ENCODE measurements at regions not wholly inside any gene's neighbourhood (a gene's known extent, or its start where the extent isn't known, plus 50 kb on each side); places are given as distances from the start of the nearest gene placed in this dataset.

- DNase-seq: no peak
- no peak for TF ChIP-seq POLR2A (IDR thresholded peaks at IDR 0.05; ENCODE audit: low read length)
- no peak for TF ChIP-seq GATA1 (IDR thresholded peaks at IDR 0.05; ENCODE audit: low read depth, low read length)
These were observed 49.8 kb upstream of the FCN1 start for GRCh38 chr9:134967547-134967930.

GRCh38 chr9:134968011-134968822, 50.5 kb upstream of the FCN1 start:
- DNase-seq: no peak

GRCh38 chr9:134968823-134969090, 51.0 kb upstream of the FCN1 start:
- TF ChIP-seq GATA1 (IDR thresholded peaks at IDR 0.05; ENCODE audit: low read depth, low read length): no peak
- TF ChIP-seq POLR2A (IDR thresholded peaks at IDR 0.05; ENCODE audit: low read length): no peak
- DNase-seq: no peak

More at GRCh38 chr9:134968011-134968822, 50.5 kb upstream of the FCN1 start:
- TF ChIP-seq GATA1 (IDR thresholded peaks at IDR 0.05; ENCODE audit: low read depth, low read length): no peak
- no peak for TF ChIP-seq POLR2A (IDR thresholded peaks at IDR 0.05; ENCODE audit: low read length)

- DNase-seq: no peak
- TF ChIP-seq GATA1 (IDR thresholded peaks at IDR 0.05; ENCODE audit: low read depth, low read length) (no peak), POLR2A (IDR thresholded peaks at IDR 0.05; ENCODE audit: low read length) (no peak)
These were observed 51.7 kb upstream of the FCN1 start for GRCh38 chr9:134969156-134970045.

GRCh38 chr9:134970198-134970597, 52.5 kb upstream of the FCN1 start:
- TF ChIP-seq POLR2A (IDR thresholded peaks at IDR 0.05; ENCODE audit: low read length) (no peak), GATA1 (IDR thresholded peaks at IDR 0.05; ENCODE audit: low read depth, low read length) (no peak)
- DNase-seq: no peak

GRCh38 chr9:134970719-134971118, 53.0 kb upstream of the FCN1 start:
- no peak for DNase-seq
- TF ChIP-seq POLR2A (IDR thresholded peaks at IDR 0.05; ENCODE audit: low read length) (no peak), GATA1 (IDR thresholded peaks at IDR 0.05; ENCODE audit: low read depth, low read length) (no peak)

- no peak for DNase-seq
- TF ChIP-seq POLR2A (IDR thresholded peaks at IDR 0.05; ENCODE audit: low read length): no peak
These were observed 53.5 kb upstream of the FCN1 start for GRCh38 chr9:134971196-134971595.

GRCh38 chr9:134971696-134972095, 54.0 kb upstream of the FCN1 start:
- no peak for DNase-seq
- TF ChIP-seq GATA1 (IDR thresholded peaks at IDR 0.05; ENCODE audit: low read depth, low read length): no peak
- TF ChIP-seq POLR2A (IDR thresholded peaks at IDR 0.05; ENCODE audit: low read length): no peak

GRCh38 chr9:134972140-134972539, 54.4 kb upstream of the FCN1 start:
- no peak for DNase-seq
- TF ChIP-seq POLR2A (IDR thresholded peaks at IDR 0.05; ENCODE audit: low read length) (no peak), GATA1 (IDR thresholded peaks at IDR 0.05; ENCODE audit: low read depth, low read length) (no peak)

- TF ChIP-seq POLR2A (IDR thresholded peaks at IDR 0.05; ENCODE audit: low read length): no peak
- TF ChIP-seq GATA1 (IDR thresholded peaks at IDR 0.05; ENCODE audit: low read depth, low read length): no peak
- no peak for DNase-seq
These were observed 57.5 kb upstream of the FCN1 start for GRCh38 chr9:134975253-134975652.

GRCh38 chr9:134976403-134976802, 58.7 kb upstream of the FCN1 start:
- no peak for TF ChIP-seq GATA1 (IDR thresholded peaks at IDR 0.05; ENCODE audit: low read depth, low read length)
- TF ChIP-seq POLR2A (IDR thresholded peaks at IDR 0.05; ENCODE audit: low read length): no peak
- no peak for DNase-seq

- no peak for DNase-seq
These were observed 60.6 kb upstream of the FCN1 start for GRCh38 chr9:134978272-134978671.

GRCh38 chr9:134980516-134980915, 62.8 kb upstream of the FCN1 start:
- TF ChIP-seq POLR2A (IDR thresholded peaks at IDR 0.05; ENCODE audit: low read length): no peak
- no peak for TF ChIP-seq GATA1 (IDR thresholded peaks at IDR 0.05; ENCODE audit: low read depth, low read length)
- no peak for DNase-seq

More at GRCh38 chr9:134978272-134978671, 60.6 kb upstream of the FCN1 start:
- TF ChIP-seq GATA1 (IDR thresholded peaks at IDR 0.05; ENCODE audit: low read depth, low read length) (no peak), POLR2A (IDR thresholded peaks at IDR 0.05; ENCODE audit: low read length) (no peak)

GRCh38 chr9:134980991-134981390, 63.3 kb upstream of the FCN1 start:
- no peak for DNase-seq

GRCh38 chr9:134981829-134982228, 64.1 kb upstream of the FCN1 start:
- TF ChIP-seq POLR2A (IDR thresholded peaks at IDR 0.05; ENCODE audit: low read length) (no peak), GATA1 (IDR thresholded peaks at IDR 0.05; ENCODE audit: low read depth, low read length) (no peak)
- no peak for DNase-seq

More at GRCh38 chr9:134980991-134981390, 63.3 kb upstream of the FCN1 start:
- TF ChIP-seq POLR2A (IDR thresholded peaks at IDR 0.05; ENCODE audit: low read length) (no peak), GATA1 (IDR thresholded peaks at IDR 0.05; ENCODE audit: low read depth, low read length) (no peak)
